Caco-2 (cell line): ENCODE measurements at regions not wholly inside any gene's neighbourhood (a gene's known extent, or its start where the extent isn't known, plus 50 kb on each side); places are given as distances from the start of the nearest gene placed in this dataset.

ENCODE experiments used
- BruUV-seq: library from RNA; stranded (reverse); fragments of 400-500 nt; replicated peaks from 2 replicates; lab custom pipeline; 2021; lab: Mats Ljungman, UMichigan
- CTCF ChIA-PET: fragments of 300-600 bp; sonication (Branson Sonifier 250); formaldehyde crosslinking; loops from one replicate; lab custom pipeline; 2022; ENCODE audit warnings: antibody characterized with exemption; lab: Charles Lee
- POLR2A ChIA-PET: fragments of 300-600 bp; sonication (Branson Sonifier 250); formaldehyde crosslinking; loops from one replicate; lab custom pipeline; 2022; ENCODE audit warnings: antibody characterized with exemption; lab: Charles Lee
- DNase-seq, 2 experiments: peaks; one replicate each; pipeline versions ENCODE4 v3.0.0 to v3.0.0-alpha.2; 2020 to 2022
- H3K27me3 ChIP-seq: replicated peaks from 2 replicates; pipeline ENCODE4 v1.6.0; 2011; ENCODE audit warnings: low read length; ENCODE audit not compliant: control insufficient read depth, insufficient read depth
- H3K36me3 ChIP-seq: 2 replicates; pipeline ENCODE4 v1.5.1; 2011; ENCODE audit warnings: low read length; ENCODE audit not compliant: control insufficient read depth, insufficient read depth
- H3K4me1 ChIP-seq: fragments of 250-450 bp; sonication (Bioruptor Pico); 2 replicates; pipeline ENCODE4 v1.5.1; 2020; ENCODE audit warnings: mild to moderate bottlenecking
- H3K4me3 ChIP-seq: 2 replicates; pipeline ENCODE4 v1.5.1; 2011; ENCODE audit warnings: low read depth, mild to moderate bottlenecking, control low read depth, low read length
- H3K9me3 ChIP-seq: fragments of 250-450 bp; sonication (Bioruptor Pico); 2 replicates; pipeline ENCODE4 v1.5.1; 2020; ENCODE audit warnings: mild to moderate bottlenecking, moderate library complexity
- H3K27ac Mint-ChIP-seq: one replicate; pipeline ENCODE4 v1.8.0; 2022; ENCODE audit warnings: mixed read lengths; ENCODE audit not compliant: unreplicated experiment
- H3K27me3 Mint-ChIP-seq: one replicate; pipeline ENCODE4 v1.8.0; 2022; ENCODE audit warnings: mixed read lengths; ENCODE audit not compliant: insufficient read depth, unreplicated experiment
- H3K36me3 Mint-ChIP-seq: one replicate; pipeline ENCODE4 v1.8.0; 2022; ENCODE audit warnings: mild to moderate bottlenecking, mixed read lengths; ENCODE audit not compliant: insufficient read depth, unreplicated experiment
- H3K4me1 Mint-ChIP-seq: one replicate; pipeline ENCODE4 v1.8.0; 2022; ENCODE audit warnings: low read depth, mixed read lengths; ENCODE audit not compliant: unreplicated experiment
- H3K4me3 Mint-ChIP-seq: one replicate; pipeline ENCODE4 v1.8.0; 2022; ENCODE audit warnings: mild to moderate bottlenecking, moderate library complexity, mixed read lengths; ENCODE audit not compliant: unreplicated experiment
- H3K9me3 Mint-ChIP-seq: one replicate; pipeline ENCODE4 v1.8.0; 2022; ENCODE audit warnings: mixed read lengths; ENCODE audit not compliant: unreplicated experiment
- intact Hi-C: fragments of 100-400 bp; cut with micrococcal nuclease; formaldehyde crosslinking; loops from one replicate; pipeline ENCODE4 v1.10.0; 2022; ENCODE audit not compliant: unreplicated experiment
- TF ChIP-seq, protein P1 (sequence below), 2 experiments: fragments of 200-600 bp in 1 of 2; IDR thresholded peaks; 1 replicate in 1 of 2; 2 replicates in 1 of 2; pipeline versions ENCODE4 v1.5.1 to v1.8.0; 2011 to 2022; ENCODE audit warnings: antibody characterized with exemption in 1 of 2, control low read depth in 1 of 2, inconsistent platforms in 1 of 2, low read depth in 1 of 2, low read length in 1 of 2, mild to moderate bottlenecking in 1 of 2, moderate library complexity in 1 of 2; ENCODE audit not compliant: insufficient read depth in 1 of 2, severe bottlenecking in 1 of 2, unreplicated experiment in 1 of 2

DNA sequence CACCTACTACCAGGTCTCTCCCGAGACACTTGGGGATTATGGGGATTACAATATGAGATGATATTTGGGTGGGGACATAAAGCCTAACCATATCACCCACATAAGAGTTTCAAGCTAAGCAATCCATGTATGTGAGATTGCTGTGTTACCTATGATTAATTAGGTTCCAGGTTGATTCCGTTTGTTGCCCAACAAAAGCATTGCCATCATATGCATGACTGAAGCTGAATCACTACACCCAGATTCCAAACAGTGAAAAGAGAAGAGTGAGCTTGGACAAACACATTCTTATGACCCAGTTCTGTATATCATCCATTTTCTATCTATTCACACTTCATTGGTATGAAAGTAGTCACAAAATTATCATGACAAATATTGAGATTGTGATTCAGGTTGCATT is 952.5 kb upstream of the MAN1A1 start:
- no peaks in the 10 kb centered on the region for H3K9me3 Mint-ChIP-seq
- TF ChIP-seq, protein P1, sequence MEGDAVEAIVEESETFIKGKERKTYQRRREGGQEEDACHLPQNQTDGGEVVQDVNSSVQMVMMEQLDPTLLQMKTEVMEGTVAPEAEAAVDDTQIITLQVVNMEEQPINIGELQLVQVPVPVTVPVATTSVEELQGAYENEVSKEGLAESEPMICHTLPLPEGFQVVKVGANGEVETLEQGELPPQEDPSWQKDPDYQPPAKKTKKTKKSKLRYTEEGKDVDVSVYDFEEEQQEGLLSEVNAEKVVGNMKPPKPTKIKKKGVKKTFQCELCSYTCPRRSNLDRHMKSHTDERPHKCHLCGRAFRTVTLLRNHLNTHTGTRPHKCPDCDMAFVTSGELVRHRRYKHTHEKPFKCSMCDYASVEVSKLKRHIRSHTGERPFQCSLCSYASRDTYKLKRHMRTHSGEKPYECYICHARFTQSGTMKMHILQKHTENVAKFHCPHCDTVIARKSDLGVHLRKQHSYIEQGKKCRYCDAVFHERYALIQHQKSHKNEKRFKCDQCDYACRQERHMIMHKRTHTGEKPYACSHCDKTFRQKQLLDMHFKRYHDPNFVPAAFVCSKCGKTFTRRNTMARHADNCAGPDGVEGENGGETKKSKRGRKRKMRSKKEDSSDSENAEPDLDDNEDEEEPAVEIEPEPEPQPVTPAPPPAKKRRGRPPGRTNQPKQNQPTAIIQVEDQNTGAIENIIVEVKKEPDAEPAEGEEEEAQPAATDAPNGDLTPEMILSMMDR (IDR thresholded peaks at IDR 0.05; ENCODE audit: insufficient read depth in 1 of 2, low read depth in 1 of 2, low read length in 1 of 2, severe bottlenecking in 1 of 2, unreplicated experiment in 1 of 2), result no peak
- no peak overlapping the region for H3K4me3 Mint-ChIP-seq
- no peak for DNase-seq
- no peak overlapping the region for H3K4me3 ChIP-seq
- POLR2A ChIA-PET, result no interaction called here
- no peaks in the 10 kb centered on the region for H3K4me1 ChIP-seq
- no peaks in the 10 kb centered on the region for H3K36me3 Mint-ChIP-seq
- intact Hi-C loops, result no loop called here
- H3K27me3 ChIP-seq, result no peaks in the 10 kb centered on the region
- peaks cover 8% of the 10 kb centered on the region for H3K4me1 Mint-ChIP-seq
- no peaks in the 10 kb centered on the region for H3K36me3 ChIP-seq
- no peaks in the 10 kb centered on the region for H3K27me3 Mint-ChIP-seq
- no TSS peak for BruUV-seq
- CTCF ChIA-PET, result interaction anchor here (0.6 kb wide), 1 partner anchor 12 kb away, joined by 3 read pairs; no protein-coding TSS in a partner anchor
- H3K27ac Mint-ChIP-seq, result no peak overlapping the region
- no peaks in the 10 kb centered on the region for H3K9me3 ChIP-seq

DNA sequence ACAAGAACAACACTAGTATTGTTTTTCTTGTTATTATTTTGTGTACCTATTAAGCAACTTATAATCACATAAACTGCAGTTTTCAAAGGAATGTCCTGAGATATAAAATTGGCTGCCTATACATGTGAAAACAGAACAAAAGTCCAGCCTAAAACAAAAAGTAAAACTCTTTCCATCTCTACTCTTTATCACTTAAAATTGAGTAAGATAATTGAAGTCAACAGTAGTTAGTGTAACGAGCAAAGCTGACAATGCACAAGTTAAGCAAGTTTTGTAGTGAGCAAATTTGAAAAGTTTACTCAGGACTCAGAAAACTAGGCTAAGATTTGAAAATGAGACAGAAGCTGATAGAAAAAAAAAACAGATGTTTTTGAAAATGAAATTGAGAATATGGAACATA is 941.4 kb upstream of the MAN1A1 start:
- no peaks in the 10 kb centered on the region for H3K9me3 ChIP-seq
- DNase-seq, result no peak
- no peaks in the 10 kb centered on the region for H3K27me3 Mint-ChIP-seq
- H3K36me3 ChIP-seq, result no peaks in the 10 kb centered on the region
- H3K9me3 Mint-ChIP-seq, result peaks cover 9% of the 10 kb centered on the region
- no peak overlapping the region for H3K4me3 Mint-ChIP-seq
- TF ChIP-seq, protein P1 (IDR thresholded peaks at IDR 0.05; ENCODE audit: insufficient read depth in 1 of 2, low read depth in 1 of 2, low read length in 1 of 2, severe bottlenecking in 1 of 2, unreplicated experiment in 1 of 2), result no peak
- H3K4me1 ChIP-seq, result no peaks in the 10 kb centered on the region
- H3K27me3 ChIP-seq, result no peaks in the 10 kb centered on the region
- intact Hi-C loops, result no loop called here
- H3K4me1 Mint-ChIP-seq, result no peaks in the 10 kb centered on the region
- CTCF ChIA-PET, result no interaction called here
- no peak overlapping the region for H3K27ac Mint-ChIP-seq
- H3K36me3 Mint-ChIP-seq, result no peaks in the 10 kb centered on the region
- POLR2A ChIA-PET, result no interaction called here
- BruUV-seq, result no TSS peak
- H3K4me3 ChIP-seq, result no peak overlapping the region

DNA sequence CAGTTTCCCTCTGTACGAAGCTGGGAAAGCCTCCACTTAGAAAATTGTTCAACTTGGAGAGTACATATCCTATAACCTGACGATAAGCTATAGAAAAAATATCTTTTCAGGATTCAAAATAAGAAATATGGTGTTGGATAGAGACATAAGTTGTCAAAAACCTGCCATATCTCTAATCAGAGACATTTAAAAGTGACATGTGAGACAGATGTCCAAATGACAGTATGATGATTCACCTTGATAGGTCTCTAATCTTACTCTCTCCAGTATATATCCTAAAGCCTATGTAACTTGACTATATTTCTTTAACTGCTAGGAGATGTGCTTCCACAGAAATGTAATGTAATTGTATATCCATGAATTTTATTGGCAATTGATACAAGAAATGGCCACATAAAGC is 932.4 kb upstream of the MAN1A1 start:
- Mint-ChIP-seq H3K9me3 (no peaks in the 10 kb centered on the region), H3K27me3 (no peaks in the 10 kb centered on the region), H3K4me1 (no peaks in the 10 kb centered on the region), H3K27ac (no peak overlapping the region), H3K36me3 (no peaks in the 10 kb centered on the region), H3K4me3 (no peak overlapping the region)
- TF ChIP-seq, protein P1 (IDR thresholded peaks at IDR 0.05; ENCODE audit: insufficient read depth in 1 of 2, low read depth in 1 of 2, low read length in 1 of 2, severe bottlenecking in 1 of 2, unreplicated experiment in 1 of 2), result no peak
- intact Hi-C loops, result no loop called here
- Histone ChIP-seq H3K36me3 (no peaks in the 10 kb centered on the region), H3K9me3 (no peaks in the 10 kb centered on the region), H3K4me3 (no peak overlapping the region), H3K4me1 (no peaks in the 10 kb centered on the region), H3K27me3 (no peaks in the 10 kb centered on the region)
- ChIA-PET POLR2A (no interaction called here), CTCF (no interaction called here)
- DNase-seq, result no peak
- no TSS peak for BruUV-seq
